SK-MEL-5 (cell line): ENCODE measurements at regions not wholly inside any gene's neighbourhood (a gene's known extent, or its start where the extent isn't known, plus 50 kb on each side); places are given as distances from the start of the nearest gene placed in this dataset.

Experiments used
- DNase-seq: peaks from one replicate; pipeline ENCODE4 v3.0.0-alpha.2; 2016; ENCODE audit warnings: low read depth, low spot score
- in situ Hi-C: cut with HindIII; loops from 2 replicates; pipeline ENCODE4 v1.10.0; 2016; ENCODE audit warnings: low sequenced_read_pairs, high pct_unique_total_duplicates, low pct_unique_long_range_greater_than_20kb

DNA sequence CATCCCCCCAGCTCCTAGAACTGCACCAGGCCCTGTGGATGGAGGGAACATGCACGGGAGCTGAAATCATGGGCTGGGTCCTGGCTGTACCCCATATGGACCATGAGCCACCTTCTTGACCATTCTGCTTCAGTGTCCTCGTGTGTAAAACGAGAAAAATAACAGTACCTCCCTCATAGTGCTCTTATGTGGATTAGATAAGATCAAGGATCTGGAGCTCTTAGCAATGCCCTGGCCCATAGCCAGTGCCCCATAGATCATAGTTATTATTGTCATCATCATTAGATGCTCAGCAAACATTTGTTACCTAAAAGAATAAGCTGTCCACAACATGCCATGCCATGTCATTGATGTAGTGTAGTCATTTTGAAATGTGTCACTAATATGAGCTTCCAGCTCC, 71.3 kb downstream of the SYNE3 start:
- in situ Hi-C loops: no loop called here
- no peak for DNase-seq

DNA sequence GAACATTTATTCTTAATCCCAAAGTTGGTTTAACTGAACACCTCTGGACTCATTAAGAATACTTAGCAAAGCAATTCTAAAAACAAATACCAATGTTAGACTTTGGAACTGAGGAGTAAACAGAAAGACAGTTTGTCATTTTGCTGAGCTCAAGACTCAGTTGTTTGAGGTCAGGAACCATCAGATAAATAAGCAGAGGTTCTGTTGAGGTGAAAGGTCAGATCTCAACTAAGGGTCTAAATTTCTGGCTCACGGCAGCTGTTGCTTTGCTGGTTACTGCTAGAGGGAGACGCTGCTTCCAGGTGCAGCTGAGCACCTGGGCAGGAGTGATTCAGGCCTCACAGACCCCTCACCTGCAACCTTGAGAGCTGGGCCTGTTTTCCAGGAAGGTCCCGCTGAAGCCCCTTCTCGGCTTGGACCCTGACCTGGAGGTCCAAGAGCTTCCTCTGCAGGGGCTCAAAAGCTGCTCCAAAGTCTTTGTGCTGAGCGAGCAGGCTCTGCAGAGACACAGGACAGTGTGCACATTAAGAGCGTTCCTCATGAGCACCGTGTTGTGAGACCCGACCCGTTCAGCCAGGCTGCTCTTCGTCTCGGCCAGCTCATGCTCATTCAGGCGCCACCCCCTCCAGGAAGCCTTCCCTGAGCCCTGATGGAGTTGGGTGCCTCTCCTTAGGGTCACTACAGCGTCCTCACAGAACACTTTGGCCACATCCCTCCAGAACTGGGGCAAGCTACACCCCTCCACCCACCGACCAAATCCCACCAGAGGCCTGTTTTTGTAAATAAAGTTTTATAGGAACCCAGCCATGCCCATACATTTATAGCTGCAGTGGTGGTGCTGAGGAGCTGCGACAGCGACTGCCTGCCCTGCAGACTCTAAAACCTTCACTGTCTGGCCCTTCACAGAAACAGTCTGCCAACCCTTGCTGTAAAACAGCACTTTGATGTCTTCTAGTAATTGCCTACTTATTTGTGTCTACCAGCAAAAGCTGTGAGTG, 72.0 kb downstream of the SYNE3 start:
- in situ Hi-C loops: no loop called here
- no peak for DNase-seq

DNA sequence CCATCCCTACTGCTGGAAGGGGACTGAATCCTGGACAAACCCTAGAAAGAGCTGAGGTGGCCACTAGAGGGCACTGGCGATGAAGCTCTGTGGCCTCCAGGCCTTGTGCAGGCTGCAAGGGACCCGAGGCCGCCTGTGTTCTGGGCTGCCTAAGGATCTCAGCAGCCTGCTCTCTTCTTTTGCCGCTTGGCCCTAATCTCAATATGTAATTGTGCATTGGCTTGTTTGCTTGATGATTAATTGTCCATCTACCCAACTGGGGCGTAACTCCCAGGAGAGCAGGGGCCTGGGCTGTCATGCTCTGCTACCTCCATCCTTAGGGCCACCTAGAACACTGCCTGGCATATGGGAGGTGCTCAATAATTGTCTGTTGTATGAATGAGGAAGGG, 73.8 kb downstream of the SYNE3 start:
- DNase-seq: peak; percentile 83
- in situ Hi-C loops: no loop called here

DNA sequence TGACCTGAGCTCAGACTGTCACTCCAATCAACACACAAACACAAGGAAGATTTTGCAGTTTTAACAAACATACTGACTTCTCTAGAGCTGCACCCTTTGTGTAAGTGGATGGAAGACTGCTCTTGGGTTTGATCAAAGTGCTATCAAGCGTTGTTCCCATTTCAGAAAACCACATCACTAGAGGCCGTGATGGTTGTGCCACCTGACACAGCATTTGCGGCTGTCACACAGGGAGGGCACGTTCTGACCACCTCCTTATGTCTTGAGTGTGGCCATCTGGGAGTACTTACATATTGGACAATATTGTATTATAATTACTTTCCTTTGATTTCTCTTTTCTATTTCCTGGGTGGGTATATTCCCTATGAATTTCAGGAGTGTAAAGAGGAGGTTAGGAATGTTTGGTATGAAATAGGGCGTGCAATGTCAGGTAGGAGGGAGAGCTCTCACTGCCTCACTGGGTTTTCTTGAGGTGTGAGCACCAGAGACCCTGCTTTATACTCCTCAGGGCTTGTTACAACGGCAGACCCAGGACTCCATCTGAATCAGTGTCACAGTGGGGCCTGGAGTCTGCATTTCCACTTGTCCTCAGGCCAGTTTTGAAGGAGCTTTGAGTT, 74.3 kb downstream of the SYNE3 start:
- no peak for DNase-seq
- in situ Hi-C loops: no loop called here

DNA sequence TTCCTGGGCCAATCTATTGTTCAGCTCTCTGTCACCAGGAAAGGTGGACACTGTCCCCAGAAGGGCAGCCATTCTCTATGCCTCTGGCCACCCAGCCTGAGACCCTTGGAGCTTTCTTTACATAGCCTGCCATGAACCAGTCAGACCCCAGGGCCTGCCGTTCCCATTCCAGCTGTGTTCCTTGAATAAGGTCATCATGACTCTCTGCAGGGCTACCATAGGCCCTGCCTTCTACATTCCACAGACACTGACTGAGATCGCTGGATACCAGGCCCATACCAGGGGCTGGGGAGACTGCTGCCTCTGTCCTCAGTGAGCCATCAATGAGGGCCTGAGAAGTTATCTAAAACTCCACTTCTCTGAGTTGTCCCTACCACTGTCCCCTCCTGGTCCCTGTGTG, 75.5 kb downstream of the SYNE3 start:
- in situ Hi-C loops: no loop called here

DNA sequence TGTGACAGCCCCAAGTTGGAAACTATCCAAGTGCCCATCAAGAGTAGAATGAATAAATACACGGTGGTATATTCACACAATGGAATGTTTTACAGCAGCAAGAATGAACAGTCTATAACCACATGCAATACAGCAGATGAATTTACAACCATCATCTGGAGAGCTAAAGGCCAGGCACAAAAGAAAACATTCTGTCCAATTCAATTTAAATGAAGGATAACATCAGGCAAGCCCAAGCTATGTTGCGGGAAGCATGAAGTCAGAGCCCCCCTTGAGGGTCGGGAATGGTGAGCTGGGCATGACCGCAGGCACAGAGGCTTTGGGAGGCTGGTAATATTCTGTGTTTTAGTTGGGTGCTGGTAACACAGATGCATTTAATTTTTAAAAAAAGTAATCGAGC, 76.0 kb downstream of the SYNE3 start:
- peak; percentile 33 for DNase-seq
- in situ Hi-C loops: no loop called here

More for the DNA sequence above, 75.5 kb downstream of the SYNE3 start:
- no peak for DNase-seq

DNA sequence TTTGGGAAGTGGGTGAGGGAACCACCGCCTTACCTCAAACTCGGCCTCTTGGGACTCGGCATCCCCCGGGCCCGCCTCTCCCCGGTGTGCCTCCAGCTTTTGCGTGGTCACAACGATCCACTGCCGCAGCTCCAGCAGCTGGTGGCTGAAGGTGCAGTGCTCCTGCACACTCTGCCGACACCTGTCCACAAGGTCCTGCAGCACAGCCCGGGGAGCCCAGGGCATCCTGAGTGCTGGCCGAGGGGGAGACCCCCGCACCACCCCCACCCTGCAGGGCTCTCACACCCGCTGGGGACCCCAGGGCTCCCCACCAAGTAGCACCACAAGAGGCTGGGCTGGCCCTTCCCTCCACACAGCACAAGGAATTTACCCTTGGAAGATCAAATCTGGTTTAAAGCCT, 76.6 kb downstream of the SYNE3 start:
- in situ Hi-C loops: no loop called here
- DNase-seq: no peak

DNA sequence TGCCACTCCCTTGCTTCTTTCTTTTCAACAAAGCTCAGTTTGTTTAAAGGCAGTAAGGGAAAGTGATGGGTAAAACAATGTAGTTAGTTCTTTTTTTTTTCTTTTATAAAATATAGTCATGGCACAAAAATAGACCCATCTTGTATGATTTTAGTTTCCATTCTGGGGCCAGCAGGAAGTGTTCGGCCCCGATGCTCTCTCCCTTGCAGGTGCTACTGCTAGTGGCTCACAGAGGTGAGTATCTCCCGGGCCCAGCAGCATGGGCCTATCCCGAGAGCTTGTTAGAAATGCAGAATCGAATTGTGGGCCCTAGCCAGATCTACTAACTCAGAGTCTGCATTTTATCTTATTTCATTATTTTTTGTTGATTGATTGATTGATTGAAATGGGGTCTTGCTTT, 78.7 kb downstream of the SYNE3 start:
- DNase-seq: no peak
- in situ Hi-C loops: no loop called here

DNA sequence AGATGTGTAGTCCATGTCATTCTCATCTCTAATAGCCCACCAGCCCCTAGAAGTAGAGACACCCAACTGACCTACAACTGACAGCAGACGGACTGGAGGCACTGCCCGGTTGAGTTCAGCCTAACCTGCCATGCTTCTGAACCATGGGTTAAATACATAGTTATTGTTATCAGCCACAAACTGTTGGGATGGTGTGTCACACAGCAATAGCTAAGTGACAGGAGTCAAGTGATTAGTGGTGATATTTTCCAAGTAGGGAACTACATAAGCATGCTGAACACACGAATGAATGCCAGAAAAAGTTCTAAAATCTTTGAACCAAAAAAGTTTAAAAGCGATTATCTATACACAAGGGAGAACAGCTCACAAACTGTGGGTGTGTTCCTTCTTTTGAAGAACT, 80.1 kb downstream of the SYNE3 start:
- DNase-seq: no peak
- in situ Hi-C loops: no loop called here

DNA sequence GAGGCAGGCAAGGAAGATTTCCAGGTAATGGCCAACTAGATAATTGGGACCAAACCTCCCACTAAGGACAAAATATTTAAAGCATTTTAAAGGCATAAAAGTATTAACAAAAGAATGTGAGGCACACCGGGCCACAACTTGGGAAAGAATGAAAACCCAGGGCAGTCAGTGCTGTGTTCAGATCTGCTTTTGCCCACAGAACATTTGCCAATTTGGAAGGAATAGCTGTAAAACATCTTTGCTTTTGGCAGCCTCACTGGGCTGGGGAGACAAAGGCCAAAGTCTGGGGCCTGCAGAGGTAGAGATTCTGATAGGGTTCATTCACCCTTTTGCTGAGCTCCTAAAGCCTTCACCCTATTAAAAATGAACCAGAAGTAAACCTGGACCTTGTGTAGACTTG, 82.3 kb downstream of the SYNE3 start:
- in situ Hi-C loops: no loop called here
- no peak for DNase-seq

DNA sequence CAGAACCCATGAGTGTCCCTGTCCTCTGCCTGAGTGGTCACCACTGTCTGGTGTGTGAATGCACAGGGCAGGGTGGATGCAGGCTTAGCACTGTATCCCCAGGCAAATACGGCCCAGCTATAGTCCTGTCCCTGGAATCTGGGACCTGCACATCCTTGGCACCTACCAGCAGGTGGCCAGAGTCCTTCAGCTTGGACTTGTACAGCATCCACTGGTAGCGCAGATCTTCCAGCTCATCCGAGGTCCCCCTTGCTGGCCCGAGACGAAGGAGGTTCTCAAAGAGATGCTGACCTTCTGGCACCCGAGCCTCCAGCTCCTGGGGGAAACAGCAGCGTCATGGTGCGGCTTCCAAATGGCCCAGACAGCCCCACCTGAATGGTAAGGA, 83.4 kb downstream of the SYNE3 start:
- no peak for DNase-seq
- in situ Hi-C loops: no loop called here

DNA sequence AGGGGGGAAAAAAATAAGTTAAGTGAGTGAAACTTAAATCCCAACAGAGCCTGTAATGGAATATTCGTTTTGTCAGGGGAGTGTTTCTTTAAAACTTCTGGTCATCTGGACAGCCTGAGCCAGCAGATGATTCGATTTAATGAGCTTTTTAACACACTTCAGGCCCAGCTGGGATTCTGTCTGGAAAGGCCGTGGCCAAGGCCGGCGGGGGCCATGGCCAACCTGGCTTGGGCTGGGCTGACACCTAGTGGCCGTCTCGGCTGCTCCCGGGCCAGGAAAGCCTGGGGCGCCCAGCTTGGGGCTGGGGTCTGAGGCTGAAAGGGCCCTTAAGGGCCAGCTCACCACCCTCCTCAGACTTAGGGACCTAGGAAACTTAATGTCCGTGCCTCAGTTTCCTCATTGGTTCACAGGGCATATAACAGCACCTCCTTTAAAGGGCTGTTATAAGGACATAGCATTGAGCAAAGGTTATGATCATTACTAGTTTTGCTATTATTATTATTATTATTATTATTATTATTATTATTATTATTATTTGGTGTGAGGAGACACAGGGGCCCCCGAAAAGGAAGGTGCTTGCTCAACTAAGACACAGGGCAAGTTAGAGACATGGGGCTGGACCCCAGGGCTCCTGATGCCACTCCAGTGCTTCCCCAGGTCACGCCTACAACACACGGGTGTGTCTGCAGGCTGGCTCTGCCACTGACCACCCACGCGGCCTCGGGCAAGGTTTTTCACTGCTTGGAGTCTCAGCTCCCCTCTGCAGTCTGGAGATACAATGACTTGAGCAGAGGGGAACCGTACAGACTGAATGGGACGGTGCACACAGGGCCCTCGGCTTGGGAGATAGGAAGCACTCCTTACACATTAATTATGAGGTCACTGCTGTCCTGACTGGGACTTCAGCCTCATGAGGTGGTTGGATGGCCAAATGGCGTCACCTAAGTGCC, 84.0 kb downstream of the SYNE3 start:
- DNase-seq: peak; percentile 55

DNA sequence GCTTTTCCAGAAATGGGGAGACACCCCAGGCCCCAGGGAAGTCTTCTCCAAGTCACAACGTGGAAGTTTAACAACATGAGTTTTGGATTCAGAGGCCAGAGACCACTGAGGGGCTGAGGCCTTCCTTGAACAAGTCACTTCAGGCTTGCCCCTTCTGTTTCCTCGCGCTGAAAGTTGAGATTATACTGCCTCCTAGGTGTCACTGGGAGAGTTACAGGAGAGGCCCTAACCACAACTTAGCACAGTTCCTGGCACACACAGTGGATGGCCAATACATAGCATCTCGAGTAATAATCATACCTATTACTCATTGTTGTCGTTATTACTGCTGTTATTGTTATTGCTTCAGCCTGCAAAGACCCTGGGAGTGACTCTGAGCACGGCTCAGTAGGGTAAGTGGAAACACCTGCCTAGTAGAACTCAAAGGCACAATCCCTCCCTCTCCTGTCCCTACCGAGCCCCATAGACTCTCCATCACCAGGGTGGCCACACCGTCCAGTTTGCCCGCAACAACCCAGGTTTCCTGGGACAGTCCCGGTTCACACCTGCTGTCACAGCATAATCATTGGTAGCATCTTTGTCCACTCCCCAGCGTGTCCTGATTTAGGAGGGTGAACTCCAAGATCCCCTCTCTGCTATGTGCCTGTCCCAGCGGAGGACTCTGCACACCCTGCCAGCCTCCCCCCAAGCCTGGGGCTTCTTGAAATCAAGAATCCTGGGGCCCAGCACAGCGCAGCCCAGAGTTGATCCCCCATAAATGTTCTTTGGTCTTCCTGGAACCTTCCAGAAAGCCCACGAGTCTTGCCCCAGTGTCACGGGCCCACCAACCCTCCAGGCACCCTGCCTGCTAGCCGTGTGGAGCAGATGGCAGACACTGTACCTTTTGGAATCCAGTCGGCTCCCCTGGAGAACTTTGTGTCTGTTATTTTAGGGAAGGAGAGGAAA, 85.0 kb downstream of the SYNE3 start:
- DNase-seq: peak; percentile 59
- in situ Hi-C loops: no loop called here

More for the DNA sequence above, 84.0 kb downstream of the SYNE3 start:
- in situ Hi-C loops: no loop called here

DNA sequence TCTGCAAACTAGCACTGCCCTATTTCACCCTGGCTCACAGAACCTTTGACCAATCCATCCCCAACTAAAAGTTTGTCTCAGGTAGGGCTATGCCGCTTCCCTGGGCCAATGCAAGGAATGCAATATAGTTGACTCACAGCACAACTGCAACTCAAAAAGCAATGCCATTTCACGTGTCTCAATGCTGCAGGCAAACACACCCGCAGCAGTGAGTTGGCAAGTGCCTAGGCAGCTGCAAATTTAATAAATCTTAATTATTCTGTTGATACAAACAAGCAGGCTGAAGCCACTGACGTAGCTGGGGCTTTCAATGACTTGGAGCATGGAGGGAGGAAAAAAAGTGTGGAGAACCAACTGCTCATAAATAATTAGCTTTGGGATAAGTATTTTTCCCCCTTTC, 87.9 kb downstream of the SYNE3 start:
- in situ Hi-C loops: no loop called here

DNA sequence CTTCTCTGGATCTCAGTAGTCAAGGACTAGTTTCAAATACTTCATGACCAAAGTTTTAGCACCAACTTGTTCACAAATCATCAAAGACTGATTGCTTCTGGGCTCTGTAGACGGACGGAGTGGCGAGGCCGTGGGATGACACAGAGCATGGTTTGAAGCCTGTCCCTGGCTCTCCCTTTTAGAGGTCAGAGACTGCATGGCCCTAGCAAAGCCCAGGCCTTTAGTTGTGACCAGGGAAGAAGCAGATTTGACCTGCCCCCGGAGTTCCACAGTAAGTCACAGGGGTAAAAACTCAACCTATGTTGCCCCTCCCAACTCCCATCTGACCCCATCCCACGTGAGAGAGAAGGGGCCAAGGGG, 90.4 kb downstream of the SYNE3 start:
- in situ Hi-C loops: no loop called here
- DNase-seq: no peak

More for the DNA sequence above, 87.9 kb downstream of the SYNE3 start:
- no peak for DNase-seq

DNA sequence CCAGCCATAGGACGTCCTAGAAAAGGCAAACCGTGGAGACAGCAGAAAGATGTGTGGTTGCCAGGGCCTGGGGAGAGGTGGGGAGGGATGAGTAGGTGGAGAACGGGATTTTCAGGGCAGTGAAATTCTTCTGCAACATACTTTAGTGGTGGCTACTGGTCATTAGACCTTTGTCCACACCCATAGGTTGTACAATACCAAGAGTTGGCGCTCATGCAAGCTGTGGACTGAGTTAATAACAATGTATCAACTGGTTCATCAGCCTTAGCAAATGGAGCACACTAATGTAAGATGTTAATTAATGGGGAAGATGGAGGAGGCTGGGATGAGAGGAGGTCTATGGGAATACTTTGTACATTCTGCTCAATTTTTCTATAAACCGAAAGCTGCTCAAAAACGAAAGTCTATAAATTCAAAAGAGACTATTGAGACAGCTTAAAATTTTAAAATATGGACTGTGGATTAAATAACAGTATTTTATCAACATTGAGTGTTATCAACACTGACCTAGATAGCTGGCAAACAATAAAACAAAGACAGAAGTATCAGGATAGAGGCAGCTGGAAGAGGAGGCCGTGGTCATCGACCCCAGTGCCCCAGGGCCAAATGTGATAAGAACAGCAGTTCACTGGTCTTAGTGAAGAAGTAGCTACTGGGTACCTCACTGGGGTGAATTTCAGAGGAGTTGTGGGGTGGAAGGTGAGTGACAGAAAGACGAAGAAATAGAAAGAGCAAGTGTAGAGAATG, 90.9 kb downstream of the SYNE3 start:
- no peak for DNase-seq
- in situ Hi-C loops: no loop called here
